GM18870 (cell line): ENCODE measurements at regions not wholly inside any gene's neighbourhood (a gene's known extent, or its start where the extent isn't known, plus 50 kb on each side); places are given as distances from the start of the nearest gene placed in this dataset.
"Not testable (repeated sequence)": the region's sequence is repeated elsewhere in the genome, so short reads cannot be mapped to it uniquely, and the experiment has no call there.

Experiments
- ATAC-seq: cut with Tn5 transposase; IDR thresholded peaks from one replicate; pipeline ENCODE4 v1.9.1; 2021; ENCODE audit warnings: moderate library complexity; ENCODE audit not compliant: unreplicated experiment

DNA sequence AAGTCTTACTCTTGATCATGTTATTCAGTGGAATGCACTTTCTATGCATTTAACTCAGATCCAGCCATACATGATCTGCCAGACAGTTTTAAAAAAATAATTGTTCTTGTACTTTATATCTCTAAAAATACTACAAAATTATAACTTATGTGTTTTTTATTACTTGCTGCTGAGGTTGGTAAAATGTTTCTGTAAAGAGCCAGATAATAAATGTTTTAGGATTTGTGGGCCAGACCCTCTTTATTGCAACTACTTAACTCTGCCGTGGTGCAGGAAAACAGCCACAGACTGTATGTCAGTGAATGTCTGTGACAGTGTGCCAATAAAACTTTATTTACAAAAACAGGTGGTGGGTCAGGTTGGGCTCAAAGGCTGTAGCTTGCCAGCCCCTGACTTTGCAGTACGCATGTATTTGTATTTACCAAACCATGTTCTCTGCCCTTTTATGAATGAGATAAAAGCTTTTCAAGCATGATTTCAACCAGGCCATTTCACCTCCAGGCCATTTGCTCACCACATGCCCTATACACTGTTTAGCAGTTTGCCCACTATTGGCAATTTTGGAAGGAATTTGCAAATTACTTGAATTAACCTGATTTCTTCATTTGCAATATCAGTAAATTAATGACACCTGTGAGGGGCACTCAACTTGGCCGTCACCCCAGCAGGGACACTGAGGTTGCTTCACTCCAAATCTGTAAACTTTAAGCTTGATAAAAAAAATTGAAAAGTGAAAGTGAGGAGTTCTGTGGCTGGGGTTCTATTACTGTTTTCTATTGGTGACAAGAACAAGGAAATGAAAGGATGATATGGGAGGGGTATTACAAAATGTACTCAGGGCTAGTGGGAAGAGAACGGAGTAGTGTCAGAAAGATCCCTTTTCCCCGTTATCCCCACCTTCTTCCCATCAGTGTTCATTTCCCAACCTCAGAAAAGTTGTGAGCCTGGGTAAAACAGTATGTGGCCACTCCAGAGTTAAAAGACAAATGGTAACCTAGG is 133.4 kb downstream of the CEBPB start:
- ATAC-seq: no peak

GRCh38 chr20:50325215-50325614 is 134.6 kb downstream of the CEBPB start:
- ATAC-seq: no peak

DNA sequence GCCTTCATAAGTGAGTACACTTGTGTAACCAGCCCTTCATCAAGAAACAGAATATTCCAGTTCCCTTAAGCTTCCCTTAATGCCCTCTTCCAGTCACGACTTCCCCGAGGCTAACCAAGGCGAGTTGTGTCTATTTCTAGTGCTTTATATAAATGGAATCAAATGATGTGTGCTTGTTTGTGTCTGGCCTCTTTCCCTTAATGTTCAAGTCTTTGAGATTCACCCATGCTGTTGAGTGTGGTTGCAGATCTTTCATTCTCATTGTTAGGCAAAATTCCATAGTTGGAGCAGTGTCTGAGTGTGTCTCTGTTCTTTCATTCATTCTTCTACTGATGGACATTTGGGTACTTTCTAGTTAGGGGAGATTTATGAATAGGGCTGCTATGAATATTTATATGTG is 135.0 kb downstream of the CEBPB start:
- ATAC-seq: no peak

DNA sequence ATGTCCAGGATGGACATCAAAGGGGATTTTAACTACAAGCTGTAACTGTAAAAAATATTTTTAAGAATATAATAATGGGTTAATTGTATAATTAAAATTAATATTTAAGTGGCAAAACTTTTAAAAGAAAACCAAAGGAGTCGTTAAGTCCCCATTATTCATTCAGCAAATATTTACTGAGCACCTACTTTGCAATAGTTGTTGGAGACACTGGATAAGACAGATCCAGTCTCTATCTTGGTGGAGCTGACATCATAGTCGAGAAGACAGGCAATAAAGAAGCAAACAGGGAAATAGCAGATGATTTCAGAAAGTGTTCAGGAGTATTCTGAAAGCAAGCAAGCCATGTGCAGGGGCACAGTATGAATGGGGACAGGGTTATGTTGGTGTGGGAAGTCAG is 137.0 kb downstream of the CEBPB start:
- no peak for ATAC-seq

GRCh38 chr20:50328222-50328979 is 137.8 kb downstream of the CEBPB start:
- no peak for ATAC-seq

DNA sequence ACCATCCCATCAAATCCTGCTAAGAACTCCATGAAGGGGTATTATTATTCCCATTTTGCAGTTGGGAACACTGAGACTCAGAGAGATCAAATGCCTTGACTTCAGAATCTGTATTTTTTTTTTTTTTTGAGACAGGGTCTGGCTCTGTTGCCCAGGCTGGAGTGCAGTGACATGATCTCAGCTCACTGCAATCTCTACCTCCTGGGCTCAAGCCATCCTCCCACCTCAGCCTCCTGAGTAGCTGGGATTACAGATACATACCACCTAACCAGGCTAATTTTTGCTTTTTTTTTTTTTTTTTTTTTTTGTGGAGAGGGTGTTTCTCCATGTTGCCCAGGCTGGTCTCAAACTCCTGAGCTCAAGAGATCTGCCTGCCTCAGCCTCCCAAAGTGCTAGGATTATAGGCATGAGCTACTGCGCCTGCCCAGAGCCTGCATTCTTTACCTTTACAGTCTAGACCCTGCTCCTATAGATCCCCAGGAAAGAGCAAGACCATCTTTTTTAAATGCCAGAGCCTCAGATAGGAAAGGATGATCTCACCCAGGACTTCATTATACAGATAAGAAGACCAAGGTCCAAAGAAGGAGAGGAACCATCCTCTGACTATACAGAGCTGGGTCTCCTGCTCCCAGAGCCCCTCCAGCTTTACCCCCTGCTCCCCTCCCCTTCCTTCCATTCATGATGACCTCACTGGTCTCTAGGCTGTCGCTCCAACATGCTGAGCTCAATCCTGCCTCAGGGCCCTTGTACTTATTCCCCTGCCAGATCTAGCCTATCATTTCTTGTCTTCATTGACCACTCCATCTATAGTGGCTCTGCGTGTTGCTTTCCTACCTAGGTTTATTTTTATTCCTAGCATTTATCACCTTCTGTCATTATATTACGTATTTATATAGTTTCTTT is 138.6 kb downstream of the CEBPB start:
- no peak for ATAC-seq

- ATAC-seq: no peak
These were observed 139.4 kb downstream of the CEBPB start for GRCh38 chr20:50329981-50330503.

DNA sequence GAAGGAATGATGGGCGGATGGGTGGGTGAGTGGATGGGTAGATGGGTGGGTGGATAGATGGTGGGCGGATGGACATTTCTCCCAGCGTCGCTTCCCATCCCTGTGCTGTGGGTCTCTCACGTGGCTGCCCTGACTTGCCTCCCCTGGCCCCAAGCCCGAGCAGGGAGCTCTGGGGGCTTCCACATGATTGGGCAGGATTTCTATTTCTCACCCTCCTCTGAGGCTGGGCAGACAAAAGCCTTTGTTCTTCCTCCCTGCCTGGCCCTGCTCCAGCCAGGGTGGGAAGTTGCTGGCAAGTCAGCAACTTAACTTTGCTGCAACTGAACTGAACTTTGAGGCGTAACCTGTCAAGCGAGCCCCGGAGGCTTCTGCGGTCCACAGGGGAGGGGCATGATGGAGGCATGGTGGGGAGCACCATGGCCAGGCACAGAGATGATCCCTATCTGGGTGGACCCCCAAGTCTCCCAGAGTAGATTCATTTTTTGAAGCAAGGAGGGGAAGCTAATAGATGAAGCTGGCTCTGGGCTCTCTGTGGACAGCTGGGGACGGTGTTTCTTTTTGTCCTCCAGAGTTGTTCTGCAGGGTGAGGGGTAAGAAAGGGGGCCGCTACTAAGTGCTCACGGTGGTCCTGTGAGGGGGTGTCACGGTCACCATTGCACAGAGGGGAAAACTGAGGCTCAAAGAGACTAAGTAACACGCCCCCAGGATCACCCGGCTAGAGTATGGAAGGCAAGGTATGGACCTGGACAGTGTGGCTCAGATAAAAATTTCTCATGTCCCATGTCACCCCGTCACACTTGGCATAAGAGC is 140.1 kb downstream of the CEBPB start:
- no peak for ATAC-seq

DNA sequence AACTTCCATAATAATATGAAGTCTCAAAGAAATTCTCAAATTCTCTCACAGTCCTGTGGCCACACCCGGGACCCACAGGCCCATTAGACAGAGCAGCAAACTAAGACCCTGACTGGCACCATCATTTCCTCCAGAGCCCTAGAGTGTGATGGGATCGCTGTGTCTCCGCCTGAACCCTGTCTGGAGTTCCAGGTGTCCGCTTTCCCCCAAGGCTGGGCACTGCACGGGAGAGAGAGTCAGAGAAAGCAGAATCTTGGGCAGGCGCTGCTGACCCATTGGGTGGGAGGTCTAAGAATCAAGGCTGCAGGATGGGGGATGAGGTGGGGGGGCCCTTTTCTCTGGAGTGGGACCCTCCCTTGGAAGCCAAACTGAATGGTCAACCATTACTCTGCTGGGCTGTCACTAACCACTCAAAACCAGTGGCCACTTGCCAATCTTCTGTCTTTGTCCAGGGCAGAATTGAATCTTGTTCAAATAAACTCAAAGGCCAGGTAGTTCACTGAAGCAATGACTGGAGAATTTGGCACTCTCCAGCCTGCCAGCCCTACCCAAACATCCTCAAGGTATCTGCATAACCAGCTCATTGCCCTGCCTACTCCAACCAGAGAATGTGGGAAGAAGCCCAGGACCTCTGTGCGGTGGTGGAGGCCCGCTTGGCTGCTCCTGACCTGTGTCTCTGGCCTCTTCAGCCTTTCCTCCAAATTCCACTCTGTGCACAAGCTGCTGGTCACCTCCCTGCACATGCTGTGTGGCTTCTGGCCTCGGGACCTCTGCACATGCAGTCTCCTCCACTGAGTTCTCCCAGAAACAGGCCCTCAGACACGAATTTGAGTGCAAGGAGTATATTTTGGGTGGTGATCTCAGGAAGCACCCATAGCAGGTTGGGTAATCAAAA is 141.1 kb downstream of the CEBPB start:
- ATAC-seq: no peak

DNA sequence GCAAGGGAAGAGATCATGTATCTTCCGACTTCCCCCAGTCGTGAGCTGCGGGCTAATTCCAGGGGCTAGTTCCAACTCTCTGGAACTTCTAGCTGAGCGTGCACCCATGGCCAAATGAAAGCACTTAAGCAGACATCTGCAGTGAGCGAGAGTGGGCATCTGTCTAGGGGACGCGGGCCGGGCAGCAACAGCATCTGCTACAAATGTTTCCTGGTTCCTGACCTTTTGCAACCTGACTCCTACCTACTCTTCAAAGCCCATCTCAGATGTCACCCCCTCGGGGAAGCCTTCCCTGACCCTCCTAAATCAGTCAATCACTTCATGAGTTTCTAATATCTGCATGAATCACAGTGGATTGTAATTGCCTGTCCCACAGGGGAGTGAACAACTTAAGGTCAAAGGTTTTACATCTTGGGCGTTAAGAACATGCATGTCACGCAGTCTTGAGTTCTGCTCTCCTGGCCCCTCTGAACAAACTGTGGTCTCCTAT is 141.9 kb downstream of the CEBPB start:
- ATAC-seq: no peak

- ATAC-seq: no peak
These were observed 142.6 kb downstream of the CEBPB start for GRCh38 chr20:50333131-50333670.

DNA sequence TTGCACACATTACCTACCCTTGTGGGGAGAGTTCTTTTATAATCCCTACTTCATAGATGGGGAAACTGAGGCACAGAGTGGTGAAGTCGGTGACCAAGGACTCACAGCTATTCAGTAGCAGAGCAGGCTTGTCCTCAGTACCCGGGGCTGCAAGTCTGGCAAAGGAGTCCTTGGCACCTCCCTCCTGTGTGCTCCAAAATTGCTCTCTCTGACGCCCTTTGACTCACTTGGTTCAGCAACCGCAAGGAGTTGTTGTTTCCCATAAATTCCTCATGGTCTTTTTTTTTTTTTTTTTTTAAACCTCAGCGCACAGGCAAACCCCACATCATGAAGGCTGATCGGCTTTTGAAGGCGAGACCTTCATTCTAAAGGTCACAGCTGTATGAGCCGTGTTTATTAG is 143.2 kb downstream of the CEBPB start:
- ATAC-seq: no peak

DNA sequence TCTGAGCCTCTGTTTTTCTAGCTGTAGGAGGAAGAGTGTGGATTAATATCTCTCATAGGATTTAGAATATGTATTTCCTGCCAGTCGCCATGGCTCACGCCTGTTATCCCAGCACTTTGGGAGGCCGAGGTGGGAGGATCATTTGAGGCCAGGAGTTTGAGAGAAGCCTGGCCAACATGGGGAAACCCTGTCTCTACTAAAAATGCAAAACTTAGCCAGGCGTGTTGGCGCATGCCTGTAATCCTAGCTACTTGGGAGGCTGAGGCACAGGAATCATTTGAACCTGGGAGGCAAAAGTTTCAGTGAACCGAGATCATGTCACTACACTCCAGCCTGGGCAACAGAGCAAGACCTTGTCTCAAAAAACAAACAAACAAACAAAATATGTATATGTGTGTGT is 143.9 kb downstream of the CEBPB start:
- not testable (repeated sequence) for ATAC-seq

GRCh38 chr20:50335105-50335504 is 144.5 kb downstream of the CEBPB start:
- no peak for ATAC-seq

GRCh38 chr20:50335866-50336265 is 145.2 kb downstream of the CEBPB start:
- no peak for ATAC-seq

- ATAC-seq: no peak
These were observed 146.0 kb downstream of the CEBPB start for GRCh38 chr20:50336661-50337060.

DNA sequence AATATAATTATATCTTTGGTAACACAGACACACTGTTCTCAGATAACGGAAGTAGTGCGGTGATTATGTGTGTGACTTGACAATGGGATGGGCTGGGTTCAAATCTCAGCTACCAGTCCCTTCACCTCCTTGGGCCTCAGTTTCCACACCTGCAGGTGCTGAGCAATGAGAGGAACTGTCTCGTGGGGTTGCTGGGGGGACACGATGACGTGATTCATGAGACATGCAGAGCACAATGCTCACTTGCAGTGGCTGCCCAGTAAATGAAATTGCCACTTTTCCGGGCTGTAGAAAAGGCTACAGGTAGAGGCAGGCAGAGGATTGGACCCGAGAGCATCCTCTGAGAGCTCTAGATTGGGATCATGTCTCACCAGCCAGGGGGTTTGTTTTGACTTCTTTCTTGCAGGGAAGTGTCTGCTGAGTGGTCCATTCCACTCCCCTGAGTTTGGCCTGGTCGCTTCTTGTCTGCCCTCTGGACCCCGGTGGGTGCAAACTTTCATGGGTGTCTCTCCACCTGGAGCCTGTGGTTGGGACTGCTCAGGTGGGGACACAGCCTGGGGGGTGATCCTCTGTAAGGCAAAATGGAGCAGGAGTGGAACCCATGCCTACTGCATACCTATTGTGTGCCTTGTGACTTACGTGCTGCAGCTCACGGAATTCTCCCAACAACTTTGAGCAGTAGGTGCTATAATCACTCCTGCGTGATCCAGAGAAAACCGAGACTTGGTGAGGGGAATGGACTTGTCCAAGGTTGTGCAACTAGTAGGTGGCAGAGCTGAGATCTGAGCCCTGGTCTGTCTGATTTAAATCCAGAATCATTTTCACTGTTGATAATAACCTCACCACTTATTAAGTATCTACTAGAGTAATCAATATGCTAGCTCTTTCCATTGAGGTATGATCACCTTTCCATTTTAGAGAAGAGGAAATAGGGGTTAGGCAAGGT is 147.2 kb downstream of the CEBPB start:
- ATAC-seq: no peak
